Neural crest cell (in vitro differentiated cells): ENCODE measurements at regions not wholly inside any gene's neighbourhood (a gene's known extent, or its start where the extent isn't known, plus 50 kb on each side); places are given as distances from the start of the nearest gene placed in this dataset.

Source experiments
- DNase-seq: peaks from one replicate; pipeline ENCODE4 v3.0.0; 2021; ENCODE audit warnings: low read depth, mixed read lengths, low spot score
- H3K27ac Mint-ChIP-seq: one replicate; pipeline ENCODE4 v1.8.0; 2021; ENCODE audit warnings: mild to moderate bottlenecking, mixed read lengths; ENCODE audit not compliant: unreplicated experiment
- H3K27me3 Mint-ChIP-seq: 2 replicates; pipeline ENCODE4 v1.8.0; 2021; ENCODE audit warnings: low read depth, mild to moderate bottlenecking, mixed read lengths
- H3K36me3 Mint-ChIP-seq: 2 replicates; pipeline ENCODE4 v1.8.0; 2021; ENCODE audit warnings: low read depth, mild to moderate bottlenecking, mixed read lengths
- H3K4me1 Mint-ChIP-seq: 2 replicates; pipeline ENCODE4 v1.8.0; 2021; ENCODE audit warnings: mixed read lengths
- H3K4me3 Mint-ChIP-seq: one replicate; pipeline ENCODE4 v1.8.0; 2021; ENCODE audit warnings: mild to moderate bottlenecking, mixed read lengths
- H3K9me3 Mint-ChIP-seq: 2 replicates; pipeline ENCODE4 v1.8.0; 2021; ENCODE audit warnings: mixed read lengths
- TF ChIP-seq, protein P1 (sequence below): fragments of 200-600 bp; sonication (generic); conservative IDR thresholded peaks from 2 replicates; pipeline ENCODE4 v1.5.0; 2021; ENCODE audit warnings: antibody characterized with exemption, mild to moderate bottlenecking

DNA sequence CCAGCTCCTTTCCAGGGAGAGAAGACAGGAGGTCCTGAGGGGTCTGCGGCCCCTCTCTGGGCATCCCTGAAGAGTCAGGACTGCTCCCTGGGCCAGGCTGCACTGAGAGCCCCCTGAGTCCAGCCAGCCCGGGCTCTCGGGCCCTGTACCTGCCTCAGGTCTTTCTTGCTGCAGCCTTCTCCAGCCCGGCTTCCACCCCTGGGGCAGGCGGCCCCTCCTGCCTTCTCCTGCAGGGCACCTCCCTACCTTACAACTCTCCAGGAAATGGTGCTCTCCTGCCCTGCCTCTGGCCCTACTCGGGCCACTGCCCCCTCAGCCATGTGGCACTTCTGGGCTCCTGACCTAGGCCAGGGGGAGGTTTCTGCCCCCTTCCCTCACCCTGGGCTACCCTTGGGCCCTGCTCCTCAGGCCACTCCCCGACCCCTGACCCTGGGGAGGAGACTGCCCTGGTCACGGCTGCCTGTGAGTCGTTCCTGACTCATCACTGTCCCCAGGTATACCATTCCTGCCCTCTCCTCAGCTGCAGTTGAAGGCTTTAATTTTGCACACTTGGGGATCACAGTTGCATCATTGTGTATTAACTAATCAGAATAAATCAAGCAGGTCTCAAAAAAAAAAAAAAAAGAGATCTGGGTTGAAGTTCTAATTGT, 251.1 kb downstream of the NXPE2 start:
- Mint-ChIP-seq H3K4me1 (no peaks in the 10 kb centered on the region), H3K4me3 (no peak overlapping the region), H3K27ac (no peak overlapping the region), H3K9me3 (peaks cover 11% of the 10 kb centered on the region), H3K36me3 (peaks cover 8% of the 10 kb centered on the region), H3K27me3 (peaks cover 7% of the 10 kb centered on the region)
- TF ChIP-seq, protein P1, sequence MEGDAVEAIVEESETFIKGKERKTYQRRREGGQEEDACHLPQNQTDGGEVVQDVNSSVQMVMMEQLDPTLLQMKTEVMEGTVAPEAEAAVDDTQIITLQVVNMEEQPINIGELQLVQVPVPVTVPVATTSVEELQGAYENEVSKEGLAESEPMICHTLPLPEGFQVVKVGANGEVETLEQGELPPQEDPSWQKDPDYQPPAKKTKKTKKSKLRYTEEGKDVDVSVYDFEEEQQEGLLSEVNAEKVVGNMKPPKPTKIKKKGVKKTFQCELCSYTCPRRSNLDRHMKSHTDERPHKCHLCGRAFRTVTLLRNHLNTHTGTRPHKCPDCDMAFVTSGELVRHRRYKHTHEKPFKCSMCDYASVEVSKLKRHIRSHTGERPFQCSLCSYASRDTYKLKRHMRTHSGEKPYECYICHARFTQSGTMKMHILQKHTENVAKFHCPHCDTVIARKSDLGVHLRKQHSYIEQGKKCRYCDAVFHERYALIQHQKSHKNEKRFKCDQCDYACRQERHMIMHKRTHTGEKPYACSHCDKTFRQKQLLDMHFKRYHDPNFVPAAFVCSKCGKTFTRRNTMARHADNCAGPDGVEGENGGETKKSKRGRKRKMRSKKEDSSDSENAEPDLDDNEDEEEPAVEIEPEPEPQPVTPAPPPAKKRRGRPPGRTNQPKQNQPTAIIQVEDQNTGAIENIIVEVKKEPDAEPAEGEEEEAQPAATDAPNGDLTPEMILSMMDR: no peak
- no peak for DNase-seq

DNA sequence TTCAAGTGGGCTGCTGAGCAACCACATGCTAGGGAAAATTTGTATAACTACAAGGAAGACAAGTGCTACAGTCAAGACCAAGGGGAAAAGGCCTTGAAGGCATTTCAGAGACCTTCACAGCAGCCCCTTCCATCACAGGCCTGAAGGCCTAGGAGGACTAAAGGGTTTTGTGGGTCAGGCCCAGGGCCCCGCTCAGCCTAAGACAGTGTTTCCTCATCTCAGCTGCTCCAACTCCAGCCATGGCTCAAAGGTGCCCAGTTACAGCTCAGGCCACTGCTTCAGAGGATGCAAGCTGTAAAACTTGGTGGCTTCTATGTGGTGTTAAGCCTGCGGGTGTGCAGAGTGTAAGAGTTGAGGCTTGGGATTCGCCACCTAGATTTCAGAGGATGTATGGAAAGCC, 260.5 kb downstream of the NXPE2 start:
- Mint-ChIP-seq H3K9me3 (peaks cover 14% of the 10 kb centered on the region), H3K4me3 (no peak overlapping the region), H3K27me3 (peaks cover 3% of the 10 kb centered on the region), H3K4me1 (no peaks in the 10 kb centered on the region), H3K27ac (no peak overlapping the region), H3K36me3 (peaks cover 7% of the 10 kb centered on the region)
- DNase-seq: no peak
- TF ChIP-seq, protein P1: no peak

DNA sequence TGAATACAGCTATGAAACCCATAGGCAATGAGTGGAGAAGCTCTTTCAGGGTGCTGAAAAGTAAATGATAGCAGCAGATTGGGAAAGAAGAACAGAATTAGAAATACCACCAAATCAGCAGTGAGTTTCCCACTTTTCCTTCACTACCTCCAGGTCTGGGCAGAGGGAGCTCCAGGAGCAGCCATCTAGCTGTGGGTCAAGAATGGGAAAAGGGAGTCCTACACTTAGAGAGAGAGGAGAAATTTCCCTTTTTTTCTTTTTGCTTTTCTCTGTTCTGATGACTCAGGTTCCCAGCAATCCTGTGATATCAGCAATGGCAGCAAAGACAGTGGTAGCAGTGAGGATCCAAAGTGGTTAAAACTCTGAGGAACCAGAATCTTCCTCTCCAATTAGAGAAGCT, 263.9 kb downstream of the NXPE2 start:
- H3K9me3 Mint-ChIP-seq: peaks cover 11% of the 10 kb centered on the region
- no peaks in the 10 kb centered on the region for H3K4me1 Mint-ChIP-seq
- H3K27ac Mint-ChIP-seq: no peak overlapping the region
- no peak for DNase-seq
- peaks cover 5% of the 10 kb centered on the region for H3K36me3 Mint-ChIP-seq
- H3K27me3 Mint-ChIP-seq: peaks cover 5% of the 10 kb centered on the region
- TF ChIP-seq, protein P1: peak; percentile 17
- H3K4me3 Mint-ChIP-seq: no peak overlapping the region

DNA sequence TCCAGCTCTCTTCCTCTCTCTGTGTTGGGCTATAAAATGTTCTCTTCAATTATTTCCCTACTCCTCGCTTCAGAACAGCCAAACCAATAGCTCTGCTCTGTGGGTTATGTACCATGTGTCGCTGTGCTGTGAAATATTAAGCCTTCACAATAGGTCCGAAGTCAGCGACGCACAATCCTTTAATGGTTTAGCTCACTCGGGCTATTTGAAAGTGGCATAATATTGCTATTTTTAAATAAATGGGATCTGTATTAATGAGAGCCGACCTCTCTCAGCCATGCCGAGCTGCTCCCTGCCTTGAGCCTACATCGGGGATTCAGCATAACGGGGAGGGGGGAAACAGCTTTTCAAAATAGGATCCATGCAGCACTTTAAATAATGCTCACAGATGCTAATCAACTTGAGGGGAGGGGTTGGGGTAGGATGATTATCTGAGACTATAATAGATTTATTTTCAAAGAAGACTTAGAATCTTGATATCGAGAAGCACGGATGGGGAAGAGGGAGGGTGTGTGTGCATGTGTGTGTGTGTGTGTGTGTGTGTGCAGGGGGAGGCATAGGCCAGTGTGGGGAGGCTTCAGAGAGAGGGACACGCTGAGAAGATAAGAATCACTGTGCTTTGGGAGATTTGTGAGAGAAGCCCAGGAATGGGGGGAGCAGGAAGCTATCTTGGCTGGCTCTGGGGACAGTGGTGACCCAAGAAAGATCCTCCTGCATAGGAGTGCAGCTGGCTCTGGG, 271.5 kb downstream of the NXPE2 start:
- Mint-ChIP-seq H3K4me3 (no peak overlapping the region), H3K4me1 (peaks cover 6% of the 10 kb centered on the region), H3K27ac (no peak overlapping the region), H3K36me3 (no peaks in the 10 kb centered on the region), H3K27me3 (peaks cover 2% of the 10 kb centered on the region), H3K9me3 (no peaks in the 10 kb centered on the region)
- TF ChIP-seq, protein P1: no peak
- no peak for DNase-seq

DNA sequence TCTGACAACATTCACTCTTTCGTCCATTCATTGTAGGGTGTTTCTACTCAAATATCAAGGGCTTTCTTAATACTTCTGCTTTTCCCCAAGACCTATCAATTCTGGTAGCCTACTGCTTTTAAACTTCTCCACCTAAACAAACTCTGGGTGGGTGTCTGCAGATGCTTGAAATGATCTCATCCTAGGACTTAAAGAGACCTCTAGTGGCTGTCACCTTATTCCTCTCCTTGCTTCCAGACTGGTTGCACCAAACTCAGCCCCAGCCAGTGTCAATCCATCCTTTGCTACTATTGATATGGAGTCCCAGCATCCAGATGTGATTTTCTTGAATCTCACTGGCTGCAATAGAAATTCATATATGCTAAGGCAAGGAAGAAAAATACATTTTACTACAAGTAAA, 274.7 kb downstream of the NXPE2 start:
- Mint-ChIP-seq H3K36me3 (no peaks in the 10 kb centered on the region), H3K4me1 (peaks cover 6% of the 10 kb centered on the region), H3K4me3 (no peak overlapping the region), H3K27me3 (no peaks in the 10 kb centered on the region), H3K27ac (no peak overlapping the region), H3K9me3 (no peaks in the 10 kb centered on the region)
- TF ChIP-seq, protein P1: peak; percentile 16
- DNase-seq: no peak
